Heart right ventricle (tissue), 16 donors: ENCODE measurements at regions not wholly inside any gene's neighbourhood (a gene's known extent, or its start where the extent isn't known, plus 50 kb on each side); places are given as distances from the start of the nearest gene placed in this dataset.

Experiments used
- ATAC-seq, 8 donors: fragments of 200-7000 bp; cut with Tn5 transposase; one replicate each; pipeline ENCODE4 v1.9.1; 2020; ENCODE audit warnings: mild to moderate bottlenecking in 8 of 8, moderate library complexity in 8 of 8, moderate number of reproducible peaks in 1 of 8
- DNase-seq, 2 donors: peaks; one replicate each; pipeline ENCODE4 v3.0.0-alpha.2; 2020
- H3K27ac ChIP-seq, 10 donors: fragments of 200-600 bp; sonication (generic) in 2 of 10; one replicate each; pipeline versions ENCODE4 v1.5.0 to v1.8.0; 2020 to 2022; ENCODE audit warnings: mild to moderate bottlenecking in 3 of 10
- H3K27me3 ChIP-seq, 7 donors: fragments of 200-600 bp; one replicate each; pipeline ENCODE4 v1.8.0; 2021 to 2022; ENCODE audit warnings: mild to moderate bottlenecking in 2 of 7
- H3K36me3 ChIP-seq, 9 donors: fragments of 200-600 bp; sonication (generic) in 1 of 9; one replicate each; pipeline versions ENCODE4 v1.5.0 to v1.8.0; 2020 to 2022; ENCODE audit warnings: mild to moderate bottlenecking in 2 of 9
- H3K4me1 ChIP-seq, 9 donors: fragments of 200-600 bp; sonication (generic) in 1 of 9; one replicate each; pipeline versions ENCODE4 v1.5.0 to v1.8.0; 2020 to 2022; ENCODE audit warnings: mild to moderate bottlenecking in 4 of 9
- H3K4me3 ChIP-seq, 10 donors: fragments of 200-600 bp; sonication (generic) in 2 of 10; one replicate each; pipeline versions ENCODE4 v1.5.0 to v1.8.0; 2020 to 2022; ENCODE audit warnings: mild to moderate bottlenecking in 7 of 10, moderate library complexity in 2 of 10
- H3K9me3 ChIP-seq, 11 donors: fragments of 200-600 bp in 10 of 11; sonication (generic) in 2 of 11; one replicate each; pipeline versions ENCODE4 v1.5.0 to v1.8.0; 2013 to 2022; ENCODE audit warnings: mild to moderate bottlenecking in 2 of 11, control low read depth in 1 of 11, moderate library complexity in 1 of 11
- WGBS, 2 donors: extraction: QIAGEN DNeasy Blood & Tissue Kit; methylation state at CpG; one replicate each; pipeline ENCODE4 v1.1.7; 2013; ENCODE audit warnings: inconsistent platforms in 1 of 2; 5-methylcytosine and 5-hydroxymethylcytosine counted together
- intact Hi-C, 10 donors: fragments of 100-400 bp; cut with DNase I; formaldehyde crosslinking; loops; one replicate each; pipeline versions ENCODE4 v1.11.1 to v1.14.2; 2022
- TF ChIP-seq, protein P1 (sequence below), 9 donors: fragments of 200-600 bp; sonication (generic) in 2 of 9; IDR thresholded peaks; one replicate each; pipeline versions ENCODE4 v1.5.0 to v1.8.0; 2021 to 2022; ENCODE audit warnings: antibody characterized with exemption in 9 of 9, mild to moderate bottlenecking in 5 of 9, moderate library complexity in 1 of 9
- donor health status: Arrhythmogenic right ventricular cardiomyopathy.
- donor health status: ischemic (EF 13 %, LVEDD 7.1; RV severe dilation, severe dysfunction).
- donor health status: healthy with polysubstance abuse.
- donor health status: DM: no; HTN: yes; CAD: no.
- donor health status: DM: no; HTN: no; CAD: no.
- donor health status: ischemic (EF 25% LVEDD 6.9; RV normal size, moderate dysfunction).
- donor health status: ischemic (EF 25% LVEDD 5.7; RV mildly dilated, moderate dysfunction).
- donor health status: healthy.
- donor health status: DM: yes; HTN: yes; CAD: no.
- donor health status: Ischemic cardiomyopathy.
- donor health status: ischemic (EF 35%, LVEDD 5.7; RV mildly dilated, moderate dysfunction).
- donor health status: nonischemic (EF 11% LVEDD 7.7; RV severe dilation, severe dysfunction).
- donor health status: DM: yes; HTN: yes; CAD: no.
- donor health status: PGD.
- donor health status: ischemic (EF 29% LVEDD 5.4; RV normal size, mild dysfunction).
- donor health status: nonischemic (EF 23%, LVEDD 6.1; RV moderate dilation, normal function).

DNA sequence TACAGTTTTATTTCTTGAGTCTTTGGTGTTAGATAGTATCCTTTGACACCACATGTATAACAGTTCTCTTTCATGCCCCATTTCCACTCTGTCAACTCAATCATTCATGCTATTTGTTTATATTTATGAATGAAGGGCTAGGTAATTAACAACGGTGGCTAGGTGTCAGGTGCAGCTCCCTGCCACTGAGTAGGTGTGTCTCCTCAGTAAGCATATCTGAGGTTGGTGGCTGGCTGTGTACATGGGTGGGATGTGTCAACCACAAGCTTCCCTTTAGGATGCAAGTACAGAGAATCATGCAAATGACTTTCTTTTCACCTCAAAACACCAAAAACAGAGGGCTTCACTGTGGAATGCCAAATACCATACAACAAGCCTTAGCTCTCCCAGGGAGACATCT lies 83.4 kb downstream of the ZNF365 start:
- no peaks in the 10 kb centered on the region for H3K27me3 ChIP-seq
- peaks cover 0 to 4% (median 0%) of the 10 kb centered on the region in 11 donors for H3K9me3 ChIP-seq
- no peak overlapping the region for H3K4me3 ChIP-seq
- TF ChIP-seq, protein P1, sequence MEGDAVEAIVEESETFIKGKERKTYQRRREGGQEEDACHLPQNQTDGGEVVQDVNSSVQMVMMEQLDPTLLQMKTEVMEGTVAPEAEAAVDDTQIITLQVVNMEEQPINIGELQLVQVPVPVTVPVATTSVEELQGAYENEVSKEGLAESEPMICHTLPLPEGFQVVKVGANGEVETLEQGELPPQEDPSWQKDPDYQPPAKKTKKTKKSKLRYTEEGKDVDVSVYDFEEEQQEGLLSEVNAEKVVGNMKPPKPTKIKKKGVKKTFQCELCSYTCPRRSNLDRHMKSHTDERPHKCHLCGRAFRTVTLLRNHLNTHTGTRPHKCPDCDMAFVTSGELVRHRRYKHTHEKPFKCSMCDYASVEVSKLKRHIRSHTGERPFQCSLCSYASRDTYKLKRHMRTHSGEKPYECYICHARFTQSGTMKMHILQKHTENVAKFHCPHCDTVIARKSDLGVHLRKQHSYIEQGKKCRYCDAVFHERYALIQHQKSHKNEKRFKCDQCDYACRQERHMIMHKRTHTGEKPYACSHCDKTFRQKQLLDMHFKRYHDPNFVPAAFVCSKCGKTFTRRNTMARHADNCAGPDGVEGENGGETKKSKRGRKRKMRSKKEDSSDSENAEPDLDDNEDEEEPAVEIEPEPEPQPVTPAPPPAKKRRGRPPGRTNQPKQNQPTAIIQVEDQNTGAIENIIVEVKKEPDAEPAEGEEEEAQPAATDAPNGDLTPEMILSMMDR (IDR thresholded peaks at IDR 0.05) = no peak
- peak overlapping the region in 3 of 10 donors; percentile 11 to 66 (median 17) for H3K27ac ChIP-seq
- DNase-seq (no peak), ATAC-seq (no peak)
- WGBS, 2 donors = 80 to 81% methylated on average over 1 of the region's 1 CpG
- intact Hi-C loops = loop anchor here in 1 of 10 donors (10.0 kb wide), 1 partner anchor 127 kb away; no protein-coding TSS in a partner anchor
- H3K36me3 ChIP-seq = no peaks in the 10 kb centered on the region
- H3K4me1 ChIP-seq = peaks cover 0 to 29% (median 0%) of the 10 kb centered on the region in 9 donors

DNA sequence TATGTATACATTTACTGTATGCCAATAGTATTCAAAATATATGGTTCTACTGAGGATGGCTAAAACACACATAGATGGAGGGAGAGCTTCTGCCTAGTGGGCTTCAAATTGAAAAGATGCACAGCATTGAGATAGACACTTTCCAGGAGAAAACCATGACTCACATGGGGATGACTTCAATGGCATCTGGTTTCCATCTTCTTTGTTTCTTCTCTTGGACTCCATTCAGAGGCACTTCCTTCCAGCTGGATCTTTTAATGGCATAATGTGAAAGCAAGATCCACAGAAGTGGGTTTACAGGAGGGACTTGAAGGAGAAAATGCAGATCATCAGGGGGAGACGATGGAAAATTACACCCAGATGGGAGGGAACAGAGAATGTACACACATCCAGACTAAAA lies 84.9 kb downstream of the ZNF365 start:
- DNase-seq (no peak), ATAC-seq (peak in 6 of 8 donors; percentile 18 to 51 (median 26))
- Histone ChIP-seq H3K27ac (peak overlapping the region in 4 of 10 donors; percentile 8 to 62 (median 48)), H3K36me3 (no peaks in the 10 kb centered on the region), H3K9me3 (no peaks in the 10 kb centered on the region), H3K4me3 (no peak overlapping the region), H3K4me1 (peaks cover 0 to 29% (median 0%) of the 10 kb centered on the region in 9 donors), H3K27me3 (no peaks in the 10 kb centered on the region)
- 46 to 53% methylated on average over 1 of the region's 1 CpG for WGBS, 2 donors
- TF ChIP-seq, protein P1 (IDR thresholded peaks at IDR 0.05) = no peak
- intact Hi-C loops = loop anchor here in 1 of 10 donors (10.0 kb wide), 1 partner anchor 126 kb away; no protein-coding TSS in a partner anchor

DNA sequence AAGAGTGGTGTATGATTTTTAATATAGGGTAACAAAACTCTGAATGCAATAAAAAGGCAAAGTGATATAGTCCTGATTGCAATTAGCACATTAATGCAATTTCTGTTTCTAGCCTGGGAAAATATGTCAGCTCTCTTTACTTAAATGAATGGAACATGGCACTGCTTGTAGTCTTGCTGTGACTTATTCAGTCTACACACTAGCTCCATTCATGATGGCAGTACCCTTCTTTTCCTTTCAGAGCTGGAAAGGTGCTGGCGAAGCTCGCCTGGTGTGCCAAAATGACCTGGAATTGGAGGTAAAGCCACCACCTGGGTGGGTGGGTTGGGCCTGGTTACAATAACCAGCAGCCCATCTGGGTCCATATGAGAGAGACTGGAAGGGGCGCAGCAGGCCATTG lies 85.3 kb downstream of the ZNF365 start:
- H3K27ac ChIP-seq = peak overlapping the region in 5 of 10 donors; percentile 27 to 62 (median 48)
- 93 to 96% methylated on average over 3 of the region's 3 CpGs for WGBS, 2 donors

DNA sequence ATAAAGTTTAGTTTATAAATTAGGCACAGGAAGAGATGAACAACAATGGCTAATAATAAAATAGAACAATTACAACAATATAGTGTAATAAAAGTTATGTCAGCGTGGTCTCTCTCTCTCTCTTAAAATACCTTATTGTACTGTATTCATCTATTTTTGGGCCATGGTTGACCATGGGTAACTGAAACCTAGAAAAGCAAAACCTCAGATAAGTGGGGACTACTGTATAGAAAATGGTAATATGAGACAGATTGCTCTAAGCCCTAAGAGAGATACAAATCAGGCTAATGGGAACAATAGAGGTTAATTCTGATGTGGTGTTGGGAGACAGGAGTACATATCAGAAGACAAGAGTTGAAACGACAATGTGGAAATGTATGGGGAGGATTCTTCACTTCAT lies 86.2 kb downstream of the ZNF365 start:
- no peaks in the 10 kb centered on the region for H3K36me3 ChIP-seq
- H3K27me3 ChIP-seq = no peaks in the 10 kb centered on the region
- ATAC-seq = no peak
- 89 to 92% methylated on average over 2 of the region's 2 CpGs for WGBS, 2 donors
- no peak for DNase-seq
- TF ChIP-seq, protein P1 (IDR thresholded peaks at IDR 0.05) = no peak
- peaks cover 0 to 18% (median 0%) of the 10 kb centered on the region in 9 donors for H3K4me1 ChIP-seq
- no peak overlapping the region for H3K27ac ChIP-seq
- H3K9me3 ChIP-seq = peaks cover 0 to 9% (median 0%) of the 10 kb centered on the region in 11 donors
- H3K4me3 ChIP-seq = no peak overlapping the region
- intact Hi-C loops = no loop called here

More for the DNA sequence above, 85.3 kb downstream of the ZNF365 start:
- TF ChIP-seq, protein P1 (IDR thresholded peaks at IDR 0.05) = no peak
- no peaks in the 10 kb centered on the region for H3K36me3 ChIP-seq
- DNase-seq (no peak), ATAC-seq (no peak)
- H3K4me3 ChIP-seq = no peak overlapping the region
- intact Hi-C loops = loop anchor here in 1 of 10 donors (10.0 kb wide), 1 partner anchor 125 kb away; no protein-coding TSS in a partner anchor
- H3K27me3 ChIP-seq = no peaks in the 10 kb centered on the region
- H3K9me3 ChIP-seq = peaks cover 0 to 3% (median 0%) of the 10 kb centered on the region in 11 donors
- H3K4me1 ChIP-seq = peaks cover 0 to 27% (median 0%) of the 10 kb centered on the region in 9 donors
